Erythroblast (primary cell): ENCODE measurements at regions not wholly inside any gene's neighbourhood (a gene's known extent, or its start where the extent isn't known, plus 50 kb on each side); places are given as distances from the start of the nearest gene placed in this dataset.

ENCODE experiments used
- GATA1 ChIP-seq: IDR thresholded peaks from 2 replicates; pipeline ENCODE4 v1.6.1; 2011; ENCODE audit warnings: low read depth, mild to moderate bottlenecking, control low read depth, low read length, moderate library complexity
- POLR2A ChIP-seq: IDR thresholded peaks from 2 replicates; pipeline ENCODE4 v1.6.1; 2011; ENCODE audit warnings: mild to moderate bottlenecking, low read length

- TF ChIP-seq POLR2A (no peak), GATA1 (no peak)
Measured at GRCh38 chr11:45502226-45502545, 163.2 kb downstream of the CHST1 start.
